Endothelial cell (in vitro differentiated cells): ENCODE measurements at regions not wholly inside any gene's neighbourhood (a gene's known extent, or its start where the extent isn't known, plus 50 kb on each side); places are given as distances from the start of the nearest gene placed in this dataset.

Experiments used
- DNase-seq: peaks from one replicate; pipeline ENCODE4 v3.0.0; 2021; ENCODE audit warnings: low spot score
- H3K27ac Mint-ChIP-seq: one replicate; pipeline ENCODE4 v1.8.0; 2021; ENCODE audit warnings: mixed read lengths, inconsistent platforms; ENCODE audit not compliant: unreplicated experiment
- H3K27me3 Mint-ChIP-seq: one replicate; pipeline ENCODE4 v1.8.0; 2021; ENCODE audit warnings: mild to moderate bottlenecking, moderate library complexity, mixed read lengths, inconsistent platforms; ENCODE audit not compliant: unreplicated experiment
- H3K36me3 Mint-ChIP-seq: one replicate; pipeline ENCODE4 v1.8.0; 2021; ENCODE audit warnings: mild to moderate bottlenecking, low read depth, mixed read lengths, inconsistent platforms; ENCODE audit not compliant: unreplicated experiment
- H3K4me1 Mint-ChIP-seq: one replicate; pipeline ENCODE4 v1.8.0; 2021; ENCODE audit warnings: mild to moderate bottlenecking, mixed read lengths, inconsistent platforms; ENCODE audit not compliant: unreplicated experiment
- H3K4me3 Mint-ChIP-seq: one replicate; pipeline ENCODE4 v1.8.0; 2021; ENCODE audit warnings: mild to moderate bottlenecking, mixed read lengths, inconsistent platforms; ENCODE audit not compliant: unreplicated experiment
- H3K9me3 Mint-ChIP-seq: one replicate; pipeline ENCODE4 v1.8.0; 2021; ENCODE audit warnings: mixed read lengths, inconsistent platforms; ENCODE audit not compliant: unreplicated experiment
- CTCF ChIP-seq: fragments of 200-600 bp; sonication (generic); IDR thresholded peaks from one replicate; pipeline ENCODE4 v1.5.0; 2021; ENCODE audit warnings: antibody characterized with exemption; ENCODE audit not compliant: unreplicated experiment

- no peaks in the 10 kb centered on the region for H3K4me1 Mint-ChIP-seq
- H3K27me3 Mint-ChIP-seq: no peaks in the 10 kb centered on the region
- no peak overlapping the region for H3K4me3 Mint-ChIP-seq
- no peak for DNase-seq
- H3K9me3 Mint-ChIP-seq: peaks cover 12% of the 10 kb centered on the region
- TF ChIP-seq CTCF: no peak
- no peak overlapping the region for H3K27ac Mint-ChIP-seq
- no peaks in the 10 kb centered on the region for H3K36me3 Mint-ChIP-seq
Observed at GRCh38 chr9:102035929-102036328, 297.5 kb upstream of the GRIN3A start.

- peaks cover 6% of the 10 kb centered on the region for H3K36me3 Mint-ChIP-seq
- H3K4me3 Mint-ChIP-seq: no peak overlapping the region
- H3K27ac Mint-ChIP-seq: no peak overlapping the region
- no peak for TF ChIP-seq CTCF
- peaks cover 12% of the 10 kb centered on the region for H3K9me3 Mint-ChIP-seq
- DNase-seq: no peak
- H3K4me1 Mint-ChIP-seq: no peaks in the 10 kb centered on the region
- no peaks in the 10 kb centered on the region for H3K27me3 Mint-ChIP-seq
Observed at GRCh38 chr9:102032614-102033013, 294.2 kb upstream of the GRIN3A start.

- Mint-ChIP-seq H3K27me3 (peaks cover 3% of the 10 kb centered on the region), H3K36me3 (peaks cover 7% of the 10 kb centered on the region), H3K9me3 (peaks cover 19% of the 10 kb centered on the region), H3K4me1 (no peaks in the 10 kb centered on the region), H3K27ac (no peak overlapping the region), H3K4me3 (no peak overlapping the region)
- DNase-seq: no peak
- TF ChIP-seq CTCF: no peak
Observed at GRCh38 chr9:102000956-102001355, 262.5 kb upstream of the GRIN3A start.

GRCh38 chr9:101999441-101999840, 261.0 kb upstream of the GRIN3A start:
- peaks cover 7% of the 10 kb centered on the region for H3K36me3 Mint-ChIP-seq

GRCh38 chr9:101995231-101995630, 256.8 kb upstream of the GRIN3A start:
- DNase-seq: no peak
- peaks cover 27% of the 10 kb centered on the region for H3K9me3 Mint-ChIP-seq
- no peaks in the 10 kb centered on the region for H3K4me1 Mint-ChIP-seq
- H3K27ac Mint-ChIP-seq: no peak overlapping the region
- peaks cover 3% of the 10 kb centered on the region for H3K27me3 Mint-ChIP-seq
- no peak for TF ChIP-seq CTCF
- H3K4me3 Mint-ChIP-seq: no peak overlapping the region
- H3K36me3 Mint-ChIP-seq: peaks cover 3% of the 10 kb centered on the region

More at GRCh38 chr9:101999441-101999840, 261.0 kb upstream of the GRIN3A start:
- H3K27me3 Mint-ChIP-seq: peaks cover 3% of the 10 kb centered on the region
- no peak for DNase-seq
- H3K27ac Mint-ChIP-seq: no peak overlapping the region
- no peak for TF ChIP-seq CTCF
- no peak overlapping the region for H3K4me3 Mint-ChIP-seq
- H3K9me3 Mint-ChIP-seq: peaks cover 26% of the 10 kb centered on the region
- no peaks in the 10 kb centered on the region for H3K4me1 Mint-ChIP-seq
